GM18867 (cell line): ENCODE measurements at regions not wholly inside any gene's neighbourhood (a gene's known extent, or its start where the extent isn't known, plus 50 kb on each side); places are given as distances from the start of the nearest gene placed in this dataset.
A peak's percentile ranks its signal among the peaks of the same experiment; 100 is the strongest.

Experiments
- ATAC-seq: cut with Tn5 transposase; IDR thresholded peaks from one replicate; pipeline ENCODE4 v1.9.1; 2021; ENCODE audit warnings: mild to moderate bottlenecking, moderate library complexity; ENCODE audit not compliant: unreplicated experiment

DNA sequence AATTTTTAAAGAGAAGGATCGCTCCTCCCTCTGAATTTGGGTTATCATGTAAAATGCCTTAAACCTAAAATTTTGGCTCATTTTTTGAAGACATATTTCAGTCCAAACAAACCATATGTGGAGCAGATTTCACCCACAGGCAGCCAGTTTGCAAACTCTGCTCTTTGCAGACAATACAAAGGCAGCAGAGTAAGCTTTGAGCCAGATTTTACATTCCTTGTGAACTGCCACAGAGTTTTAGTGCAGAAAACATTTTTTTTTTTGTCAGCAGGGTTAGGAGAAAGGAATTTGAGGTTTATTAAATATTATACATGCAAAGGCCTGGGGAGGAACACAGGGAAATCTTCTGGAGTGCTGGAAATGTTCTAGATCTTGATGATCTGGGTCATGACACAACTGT, 171.9 kb upstream of the FN1 start:
- no peak for ATAC-seq

DNA sequence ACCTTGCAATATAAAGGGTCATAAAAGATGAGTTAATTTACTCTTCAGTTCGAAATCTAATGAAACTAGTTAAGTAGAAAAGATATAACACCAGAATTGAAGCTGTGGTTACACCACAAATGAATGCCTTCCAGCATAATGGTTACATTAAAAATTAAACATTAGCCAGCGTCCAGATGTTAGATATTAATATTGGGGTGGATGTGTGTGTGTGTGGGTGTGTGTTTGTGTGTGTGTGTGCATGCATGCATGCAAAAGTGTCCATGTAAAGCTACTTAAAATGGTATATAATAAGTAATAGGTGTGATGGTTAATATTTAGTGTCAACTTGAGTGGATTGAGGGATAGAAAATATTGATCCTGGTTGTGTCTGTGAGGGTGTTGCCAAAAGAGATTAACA, 170.4 kb upstream of the FN1 start:
- ATAC-seq, result no peak

DNA sequence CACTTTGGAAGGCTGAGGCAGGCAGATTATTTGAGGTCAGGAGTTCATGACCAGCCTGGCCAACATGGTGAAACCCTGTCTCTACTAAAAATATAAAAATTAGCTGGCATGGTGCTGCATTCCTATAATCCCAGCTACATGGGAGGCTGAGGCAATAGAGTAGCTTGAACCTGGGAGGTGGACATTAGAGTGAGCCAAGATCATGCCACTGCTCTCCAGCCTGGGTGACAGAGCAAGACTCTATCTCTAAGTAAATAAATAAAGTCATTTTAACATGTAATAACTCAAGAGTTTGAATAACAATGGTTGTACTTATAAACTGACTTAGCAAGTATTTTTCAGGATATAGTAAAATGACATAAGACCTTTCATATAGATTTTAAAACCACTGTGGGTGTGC, 169.3 kb upstream of the FN1 start:
- no peak for ATAC-seq

DNA sequence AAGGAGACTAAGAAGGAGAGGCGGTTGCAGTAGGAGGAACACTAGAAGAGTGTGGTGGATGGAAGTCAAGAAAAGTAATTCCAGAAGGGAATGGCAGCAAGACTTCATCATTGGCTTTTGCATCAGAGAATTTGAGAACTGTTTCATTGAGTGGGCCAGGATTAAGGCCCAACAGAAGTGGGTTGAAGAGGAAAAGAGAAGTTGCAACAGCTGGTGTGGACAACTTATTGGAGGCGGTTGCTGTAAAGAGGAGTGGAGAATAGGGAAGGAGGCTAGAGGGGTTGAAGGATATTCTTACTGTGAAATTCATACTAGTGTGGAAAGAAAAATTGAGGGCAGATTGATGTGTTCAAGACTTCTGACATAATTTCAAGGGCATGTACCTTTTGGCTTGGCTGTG, 168.7 kb upstream of the FN1 start:
- no peak for ATAC-seq

DNA sequence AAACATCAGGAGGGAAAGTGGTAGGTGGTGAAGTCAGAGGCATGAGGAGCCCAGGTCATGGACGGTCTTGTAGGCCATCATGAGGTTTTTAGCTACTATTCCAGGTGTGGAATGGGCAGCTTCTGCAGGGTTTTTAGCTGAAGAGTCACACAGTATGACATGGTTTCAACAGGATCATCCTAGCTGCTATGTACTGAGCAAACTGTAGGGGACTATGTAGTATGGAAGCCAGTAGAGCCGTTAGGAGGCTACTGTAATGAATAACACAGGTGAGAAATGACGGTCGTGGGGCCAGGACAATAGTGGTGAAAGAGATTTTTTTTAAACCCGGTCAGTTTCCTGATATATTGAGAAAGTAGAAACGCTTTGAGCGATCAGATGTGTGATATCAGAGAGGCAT, 167.6 kb upstream of the FN1 start:
- no peak for ATAC-seq

DNA sequence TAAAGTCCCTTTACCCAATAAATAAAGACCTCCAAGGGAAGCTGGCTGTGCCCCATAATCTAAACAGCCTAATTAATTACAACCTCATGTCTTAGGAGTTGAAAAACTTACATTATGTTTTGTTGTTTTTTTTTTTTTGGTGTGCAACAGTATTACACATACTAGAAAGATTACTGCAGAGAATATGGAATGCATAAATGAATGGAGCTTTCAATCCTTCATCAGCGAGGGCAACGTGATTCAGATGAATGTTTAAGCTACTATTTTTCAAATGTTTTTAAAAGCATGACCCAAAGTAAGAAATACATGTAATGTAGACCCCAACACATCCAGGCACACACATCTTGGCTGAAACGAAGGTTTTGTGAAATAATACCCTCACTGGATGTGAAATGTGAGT, 167.1 kb upstream of the FN1 start:
- no peak for ATAC-seq

DNA sequence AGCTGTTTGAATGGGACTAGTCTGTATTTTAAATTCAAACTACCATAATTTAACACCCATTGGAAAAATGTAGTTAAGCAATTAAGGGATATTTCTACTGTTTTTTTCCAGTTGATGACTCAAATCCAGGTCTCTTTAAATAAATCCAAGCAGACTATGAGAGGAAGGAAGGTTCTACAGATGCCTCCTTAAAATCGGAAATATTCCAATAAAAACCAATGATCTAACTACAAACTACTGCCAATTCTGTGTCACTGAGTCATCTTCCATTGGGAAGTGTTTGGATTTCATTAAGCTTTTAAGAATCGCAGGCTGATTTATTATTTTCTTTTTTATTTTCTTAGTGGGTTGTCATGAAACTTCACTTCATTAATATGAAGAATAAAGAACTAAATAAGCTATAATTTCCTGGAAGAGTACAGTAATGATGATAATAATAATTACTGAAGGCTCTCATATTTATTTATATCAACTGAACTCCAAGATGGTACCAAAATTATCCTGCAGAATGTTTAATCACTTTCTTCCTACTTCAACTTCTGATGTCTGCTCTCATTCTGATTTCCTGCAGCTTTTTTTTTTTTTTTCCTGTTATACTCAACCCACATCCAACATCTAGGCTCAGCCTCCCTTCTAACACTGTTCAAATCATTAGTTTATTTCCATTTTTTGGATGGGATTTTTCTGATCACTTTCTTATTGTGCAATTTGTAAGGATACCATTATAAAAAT, 166.3 kb upstream of the FN1 start:
- no peak for ATAC-seq

DNA sequence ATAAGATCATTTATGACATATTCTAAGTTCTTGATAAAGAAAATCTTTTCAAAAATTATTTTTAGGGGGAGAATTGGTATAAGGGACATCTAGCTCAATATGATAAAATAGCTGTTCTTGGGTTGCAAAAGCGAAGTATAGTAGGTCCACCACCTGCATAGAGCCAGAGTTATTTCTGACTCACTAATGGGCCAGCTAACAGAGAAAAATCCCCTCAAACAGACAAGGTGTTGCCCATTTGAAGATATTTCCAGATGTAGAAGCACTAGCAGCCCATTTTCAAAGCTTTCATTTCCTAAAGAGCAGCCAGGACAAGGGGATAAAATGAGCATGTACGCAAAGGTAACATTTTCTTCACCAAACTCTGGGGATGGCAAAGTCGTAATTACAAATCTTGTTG, 165.7 kb upstream of the FN1 start:
- ATAC-seq, result no peak

DNA sequence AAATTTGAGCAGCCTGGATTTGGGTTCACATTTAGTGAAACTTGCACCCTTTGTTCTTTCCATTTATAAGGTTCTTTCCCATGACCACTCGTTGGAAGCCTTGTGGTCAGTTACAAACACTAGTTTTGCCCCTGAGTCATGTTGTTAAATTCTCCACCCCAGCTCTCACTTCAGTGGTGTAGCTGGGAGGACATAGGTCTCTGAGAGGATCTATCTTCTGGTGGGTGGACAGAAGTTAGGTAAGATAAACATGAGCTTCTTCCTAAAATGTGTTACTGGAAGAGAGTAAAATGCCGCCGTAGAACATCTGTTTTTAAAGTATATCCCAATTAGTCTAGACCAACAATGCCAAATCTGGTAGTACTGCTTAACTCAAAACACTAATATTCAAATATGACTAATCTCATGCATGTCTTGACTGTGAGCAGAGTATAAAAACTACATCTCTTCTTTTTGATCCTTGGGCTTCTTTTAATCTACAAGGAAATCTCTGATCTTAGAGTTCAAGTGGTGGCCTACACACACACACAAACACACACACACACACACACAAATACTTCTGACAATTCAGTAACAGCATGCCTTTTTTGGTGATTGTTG, 162.6 kb upstream of the FN1 start:
- ATAC-seq, result no peak

DNA sequence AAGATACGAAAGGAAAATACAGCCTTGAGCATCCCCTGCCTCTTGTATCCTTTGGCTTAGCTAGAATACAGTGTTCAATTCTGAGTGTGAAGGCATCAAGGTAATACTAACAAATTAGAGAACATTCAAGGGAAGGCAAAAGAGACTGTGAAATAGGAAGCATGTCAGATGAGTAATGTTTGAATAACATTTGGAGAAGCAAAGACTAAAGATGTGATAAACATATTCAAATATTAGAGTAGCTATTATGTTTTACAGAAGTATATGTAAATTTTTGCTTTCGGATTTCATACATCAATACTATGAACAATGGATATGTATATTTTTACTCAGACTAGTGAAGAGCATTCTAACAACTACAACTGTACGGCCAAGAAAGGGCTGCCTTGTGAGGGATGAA, 161.7 kb upstream of the FN1 start:
- ATAC-seq, result no peak

DNA sequence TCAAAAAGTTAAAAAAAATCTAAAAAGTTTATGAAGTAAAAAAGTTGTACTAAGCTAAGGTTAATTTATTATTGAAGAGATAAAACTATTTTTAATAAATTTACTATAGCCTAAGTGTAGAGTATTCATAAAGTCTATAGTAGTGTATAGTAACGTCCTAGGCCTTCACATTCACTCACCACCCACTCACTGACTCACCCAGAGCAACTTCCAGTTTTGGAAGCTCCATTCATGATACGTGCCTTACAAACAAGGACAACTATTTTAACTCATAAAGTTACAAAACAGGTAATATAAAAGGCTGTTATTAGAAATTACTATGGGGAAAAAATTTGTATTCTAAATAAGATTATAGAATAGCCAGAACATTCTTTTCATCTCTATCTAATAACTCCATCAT, 158.9 kb upstream of the FN1 start:
- no peak for ATAC-seq

DNA sequence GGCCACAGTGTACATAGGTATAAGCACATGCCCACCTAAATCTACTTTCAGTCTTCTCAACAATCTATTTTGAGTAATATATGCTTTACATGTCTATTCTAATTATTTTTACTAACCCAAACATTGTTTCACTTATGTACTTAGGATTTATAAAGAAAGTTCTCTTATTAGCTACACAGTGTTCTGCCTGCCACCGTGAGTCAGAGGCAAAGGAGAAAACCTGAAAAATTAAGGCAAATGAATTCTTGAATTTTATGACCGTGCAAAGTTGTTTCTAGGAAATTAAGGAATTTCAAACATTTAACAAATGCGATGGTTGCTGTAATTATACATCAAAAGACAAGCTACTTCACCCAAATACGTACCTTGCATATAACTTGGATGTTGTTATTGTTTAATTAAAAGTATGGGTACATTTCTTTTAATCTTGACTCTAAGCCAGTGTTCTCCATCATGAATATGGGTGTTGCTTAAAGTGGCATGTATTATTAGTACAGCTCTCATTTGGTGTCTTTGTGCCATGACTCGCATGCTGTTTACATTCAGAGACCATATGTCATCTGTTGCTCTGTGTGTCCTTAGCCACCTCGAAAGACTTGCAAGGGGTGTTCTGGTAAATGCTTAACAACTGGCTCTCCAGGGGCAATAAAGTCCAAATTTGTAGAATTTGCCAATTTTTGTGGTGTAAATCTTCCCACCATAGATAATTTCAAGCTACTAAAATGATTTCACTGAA, 154.3 kb upstream of the FN1 start:
- no peak for ATAC-seq

DNA sequence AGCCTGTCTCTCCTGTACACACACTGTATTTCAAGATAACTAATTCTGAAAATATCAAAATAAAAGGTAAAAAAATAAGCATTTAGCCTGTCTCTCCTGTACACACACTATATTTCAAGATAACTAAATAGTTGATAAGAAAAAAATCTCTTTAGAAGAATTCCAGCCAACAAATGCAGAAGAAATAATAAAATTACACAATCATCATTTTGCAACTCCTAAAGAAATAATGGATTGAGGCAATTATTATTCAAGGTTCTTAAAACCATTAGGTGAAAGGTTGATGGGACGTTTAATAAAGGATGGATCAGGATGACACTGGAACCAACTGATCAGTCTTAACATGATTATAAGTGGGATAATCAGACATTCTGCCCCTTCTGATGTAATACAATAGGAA, 148.0 kb upstream of the FN1 start:
- no peak for ATAC-seq

DNA sequence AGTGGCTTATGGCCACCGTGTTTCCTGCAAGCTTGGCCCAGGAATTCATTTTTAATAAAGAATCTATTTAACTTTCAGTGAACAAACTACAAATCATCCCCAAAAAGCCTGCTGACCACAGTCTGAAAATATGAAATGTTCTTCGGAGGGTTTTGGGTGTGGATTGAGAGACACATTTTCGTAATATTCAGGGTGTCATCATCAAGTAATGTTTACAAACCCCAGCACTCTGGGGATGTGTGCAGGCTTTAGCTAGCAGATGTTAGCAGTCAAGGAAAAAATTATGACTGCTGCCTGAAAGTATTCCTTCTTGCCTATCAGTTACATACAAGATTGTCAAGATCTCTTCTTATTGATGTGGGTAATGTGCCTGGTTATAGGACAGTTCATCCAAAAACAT, 143.9 kb upstream of the FN1 start:
- no peak for ATAC-seq

DNA sequence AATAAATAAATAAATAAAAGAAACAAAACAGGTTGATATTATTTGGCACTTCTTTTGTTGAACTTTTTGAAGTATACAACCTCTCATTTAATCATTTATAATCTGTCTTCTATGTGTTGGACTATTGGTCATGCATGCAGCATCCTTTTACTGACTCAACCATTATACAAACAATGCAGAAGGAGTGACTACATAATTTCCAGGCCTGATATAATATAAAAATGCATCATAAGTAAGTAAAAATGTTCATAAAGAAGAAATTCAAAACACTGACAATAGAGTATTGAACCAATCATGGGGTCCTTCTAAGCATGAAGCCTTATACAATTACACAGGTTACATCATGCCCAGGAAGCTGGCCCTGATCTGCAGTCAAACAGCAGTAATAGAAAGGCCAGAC, 141.5 kb upstream of the FN1 start:
- no peak for ATAC-seq

DNA sequence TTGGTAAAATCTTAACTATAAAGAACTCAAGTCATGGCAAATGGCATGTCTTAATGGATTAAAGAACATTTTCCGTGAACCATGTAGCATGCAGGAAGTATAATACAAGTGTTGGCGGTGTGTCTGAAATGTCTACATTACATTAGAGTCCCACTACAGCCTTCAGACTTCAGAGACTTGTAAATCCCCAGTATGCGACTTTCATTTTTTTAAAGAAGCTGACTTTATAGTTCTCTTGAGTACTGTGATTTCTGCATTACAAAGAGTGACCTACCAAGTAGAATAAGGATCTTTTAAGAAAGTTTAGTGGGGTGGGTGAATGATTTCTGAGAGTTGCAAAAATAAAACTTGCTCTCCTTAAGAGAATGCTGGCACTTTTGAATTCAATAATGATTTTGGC, 140.7 kb upstream of the FN1 start:
- ATAC-seq, result no peak

DNA sequence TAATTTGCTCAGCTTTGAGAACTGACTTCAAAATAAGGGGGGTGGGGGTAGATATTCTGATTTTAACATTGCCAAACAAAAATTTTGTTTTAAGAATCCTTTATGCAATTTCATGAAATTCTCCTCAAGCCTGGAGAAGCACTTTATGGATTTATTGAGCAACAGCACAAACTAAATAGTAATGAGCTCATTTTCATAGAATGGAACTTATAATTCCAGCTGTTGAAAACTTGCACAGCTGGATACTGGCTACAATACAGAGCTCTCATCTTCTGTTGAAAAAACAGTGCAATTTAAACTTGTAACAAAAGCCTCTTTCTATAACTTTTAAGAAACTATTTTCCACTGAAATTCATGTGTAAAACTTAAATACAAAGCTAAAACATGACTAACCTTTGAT, 137.6 kb upstream of the FN1 start:
- ATAC-seq, result no peak

DNA sequence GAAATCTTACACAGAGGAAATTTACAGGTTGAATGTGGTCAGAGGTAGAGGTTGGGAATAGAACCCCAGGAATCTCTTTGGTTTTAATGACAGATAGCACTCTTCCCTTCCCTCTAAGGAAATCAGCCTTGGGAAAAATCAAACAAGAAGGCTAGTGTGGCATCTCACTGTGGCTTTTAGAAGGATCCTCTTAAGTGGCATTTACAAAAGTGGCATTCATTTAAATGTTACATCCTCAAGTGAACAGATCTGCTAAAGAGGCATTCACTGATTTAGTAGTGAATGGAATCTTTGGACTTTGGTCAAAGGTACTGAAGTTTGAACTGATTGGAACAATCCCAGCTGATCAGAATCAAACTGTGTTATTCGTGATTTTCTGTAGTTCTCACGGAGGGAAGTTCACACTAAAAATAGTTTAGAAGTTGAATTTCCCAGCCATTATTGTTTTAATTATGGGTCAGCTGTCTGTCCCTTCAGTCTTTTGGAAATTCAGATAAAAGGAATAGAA, 136.5 kb upstream of the FN1 start:
- ATAC-seq, result no peak

DNA sequence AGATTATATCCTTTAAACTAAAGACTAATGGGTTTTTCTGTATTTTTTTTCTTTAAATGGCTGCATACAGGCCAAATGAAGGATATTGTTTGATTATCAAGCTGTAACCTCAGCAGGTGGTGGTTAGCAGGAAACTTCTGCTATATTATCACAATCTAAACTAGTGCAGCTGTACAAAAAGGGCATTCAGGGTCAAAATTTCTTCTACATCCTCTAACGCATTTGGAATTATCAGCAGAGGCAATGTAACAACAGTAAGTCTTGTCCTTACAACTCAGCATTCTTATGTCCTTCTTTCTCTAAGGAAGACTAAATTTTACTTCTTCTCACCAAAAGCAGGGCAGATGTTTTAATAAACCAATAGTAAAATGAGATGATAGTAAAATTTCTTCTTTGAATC, 135.8 kb upstream of the FN1 start:
- no peak for ATAC-seq

DNA sequence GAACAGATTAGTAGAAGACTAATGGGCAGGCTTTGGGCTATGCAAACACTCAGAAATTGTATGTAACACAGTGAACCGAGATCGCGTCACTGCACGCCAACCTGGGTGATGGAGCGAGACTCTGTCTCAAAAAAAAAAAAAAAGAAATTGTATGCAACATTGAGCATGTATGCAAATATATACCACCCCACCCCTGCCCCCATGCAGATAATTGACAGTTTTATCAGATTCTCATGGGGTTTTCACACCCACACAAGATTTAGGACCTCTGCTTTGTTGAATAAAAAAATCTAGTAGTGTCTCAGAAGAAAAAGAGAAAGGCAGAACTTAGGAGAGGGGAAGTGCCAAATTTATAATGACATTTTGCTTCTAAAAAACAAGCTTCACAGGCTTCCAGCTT, 131.6 kb upstream of the FN1 start:
- ATAC-seq, result peak; percentile 84

DNA sequence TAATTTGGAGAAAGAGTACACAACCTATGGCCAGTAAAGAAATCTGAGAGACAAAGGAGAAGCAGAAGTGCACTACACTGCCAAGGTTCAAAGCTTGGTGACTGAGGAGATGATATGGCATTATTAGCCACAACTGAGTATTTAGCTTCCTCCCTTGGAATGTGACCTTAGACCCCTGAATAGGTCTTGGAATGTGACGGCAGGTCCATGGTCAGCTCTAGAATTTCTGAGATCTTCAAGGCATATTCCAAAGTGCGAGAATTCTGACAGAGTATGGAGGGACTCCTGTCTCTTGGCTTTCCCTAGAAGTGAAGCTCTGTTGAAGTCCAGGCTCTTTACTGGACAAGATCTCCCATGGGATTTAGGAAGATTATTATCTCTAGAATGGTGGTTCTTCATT, 130.0 kb upstream of the FN1 start:
- ATAC-seq, result no peak

DNA sequence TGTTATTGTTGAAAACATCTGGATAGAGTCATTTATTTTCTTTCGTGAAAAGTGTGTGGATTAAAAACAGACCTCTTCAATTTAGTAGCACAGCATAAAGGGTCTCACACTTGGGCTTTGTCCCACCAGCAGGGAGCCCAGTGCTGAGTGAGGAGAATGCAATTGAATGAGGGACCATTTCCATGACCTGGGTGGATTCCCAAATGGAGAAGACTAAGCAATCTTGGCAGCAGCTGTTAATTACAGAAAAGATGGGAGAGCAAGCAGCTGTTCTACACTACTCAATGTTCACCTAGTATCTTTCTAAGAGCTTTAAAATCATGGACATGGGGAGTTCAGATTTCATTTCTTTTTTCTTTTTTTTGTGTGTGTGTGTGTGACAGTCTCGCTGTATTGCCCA, 121.8 kb upstream of the FN1 start:
- ATAC-seq, result no peak
